ENCODE measurements at regions not wholly inside any gene's neighbourhood (a gene's known extent, or its start where the extent isn't known, plus 50 kb on each side); places are given as distances from the start of the nearest gene placed in this dataset.

GRCh38 chr17:53273126-53273525, 549.6 kb upstream of the KIF2B start:
- FAIRE-seq = no peak
- dilution Hi-C loops (cut with MboI; ENCODE audit: extremely low pct_ligation_motif_present, low sequenced_read_pairs) = no loop called here
- H3K79me2 ChIP-seq (ENCODE audit: control insufficient read depth, insufficient read depth, low read length) = no peaks in the 10 kb centered on the region
- CTCF ChIA-PET = no interaction called here
- no peak overlapping the region for H3K9ac ChIP-seq (replicated peaks; ENCODE audit: extremely low read depth, insufficient read depth, low read length)
- no peaks in the 10 kb centered on the region for H3K36me3 ChIP-seq (ENCODE audit: control insufficient read depth in 2 of 2, extremely low read depth in 1 of 2, insufficient read depth in 2 of 2, low read length in 2 of 2)
- intact Hi-C loops (cut with micrococcal nuclease) = no loop called here
- H3K27ac ChIP-seq (ENCODE audit: insufficient read depth, low read depth, low read length) = no peak overlapping the region
- H3K4me3 ChIP-seq (replicated peaks in 1 of 3; ENCODE audit: insufficient read depth in 1 of 3, low read depth in 1 of 3, low read length in 3 of 3) = no peak overlapping the region
- POLR2A ChIA-PET = no interaction called here
- H3K27me3 ChIP-seq (ENCODE audit: control insufficient read depth in 2 of 2, insufficient read depth in 2 of 2, low read length in 2 of 2) = no peaks in the 10 kb centered on the region
- no peak overlapping the region for H2AFZ ChIP-seq (ENCODE audit: low read depth, low read length)
- no TSS peak for BruUV-seq (replicated peaks)
- DNase-seq (ENCODE audit: low read depth, low spot score) = no peak
- H3K4me2 ChIP-seq (ENCODE audit: insufficient read depth, low read length) = no peak overlapping the region
- H4K20me1 ChIP-seq (replicated peaks; ENCODE audit: control insufficient read depth, extremely low read depth, insufficient read depth, low read length) = no peaks in the 10 kb centered on the region
- TF ChIP-seq FOS (IDR thresholded peaks at IDR 0.05; ENCODE audit: borderline replicate concordance, insufficient read depth, low read length) (no peak), MAX (IDR thresholded peaks at IDR 0.05; ENCODE audit: insufficient read depth, insufficient read length) (no peak), POLR2AphosphoS5 (IDR thresholded peaks at IDR 0.05; ENCODE audit: insufficient read depth, low read depth, low read length) (no peak), POLR2A (IDR thresholded peaks at IDR 0.05; ENCODE audit: low read depth, low read length) (no peak), MYC (IDR thresholded peaks at IDR 0.05; ENCODE audit: low read depth, low read length) (no peak), JUN (IDR thresholded peaks at IDR 0.05; ENCODE audit: borderline replicate concordance, insufficient read depth, insufficient read length, low read depth) (no peak)
- no peaks in the 10 kb centered on the region for H3K4me1 ChIP-seq (ENCODE audit: control insufficient read depth, extremely low read depth, insufficient read depth, low read length)
- H3K9me3 ChIP-seq (replicated peaks; ENCODE audit: control insufficient read depth, insufficient read depth, low read length) = no peaks in the 10 kb centered on the region
- H3K9me1 ChIP-seq (replicated peaks; ENCODE audit: control insufficient read depth, extremely low read depth, insufficient read depth, low read length) = no peaks in the 10 kb centered on the region

DNA sequence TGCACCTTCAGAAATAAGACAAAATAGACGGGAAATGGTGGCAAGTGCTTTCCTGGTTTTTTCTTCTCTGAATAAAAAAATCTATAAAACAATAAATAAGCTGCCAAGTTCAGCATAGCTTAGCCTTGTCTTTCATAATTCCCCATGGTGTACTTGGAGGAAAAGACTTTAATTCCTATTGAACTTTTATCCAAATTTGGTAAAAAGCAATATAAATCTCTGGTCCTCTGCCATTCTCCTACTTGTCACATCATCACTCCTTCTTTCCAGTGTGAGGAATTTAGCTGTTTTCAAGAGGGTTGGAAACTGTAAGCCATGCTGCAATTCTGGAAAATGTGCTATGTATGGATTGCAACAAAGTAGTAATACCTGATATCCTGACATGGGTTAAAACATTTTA, 551.8 kb upstream of the KIF2B start:
- intact Hi-C loops (cut with micrococcal nuclease) (no loop called here), dilution Hi-C loops (cut with MboI; ENCODE audit: extremely low pct_ligation_motif_present, low sequenced_read_pairs) (no loop called here)
- Histone ChIP-seq H3K9me3 (replicated peaks; ENCODE audit: control insufficient read depth, insufficient read depth, low read length) (no peaks in the 10 kb centered on the region), H3K27me3 (ENCODE audit: control insufficient read depth in 2 of 2, insufficient read depth in 2 of 2, low read length in 2 of 2) (no peaks in the 10 kb centered on the region), H2AFZ (ENCODE audit: low read depth, low read length) (no peak overlapping the region), H3K27ac (ENCODE audit: insufficient read depth, low read depth, low read length) (no peak overlapping the region), H3K4me3 (replicated peaks in 1 of 3; ENCODE audit: insufficient read depth in 1 of 3, low read depth in 1 of 3, low read length in 3 of 3) (no peak overlapping the region), H3K9ac (replicated peaks; ENCODE audit: extremely low read depth, insufficient read depth, low read length) (no peak overlapping the region), H3K79me2 (ENCODE audit: control insufficient read depth, insufficient read depth, low read length) (no peaks in the 10 kb centered on the region), H4K20me1 (replicated peaks; ENCODE audit: control insufficient read depth, extremely low read depth, insufficient read depth, low read length) (no peaks in the 10 kb centered on the region), H3K36me3 (ENCODE audit: control insufficient read depth in 2 of 2, extremely low read depth in 1 of 2, insufficient read depth in 2 of 2, low read length in 2 of 2) (no peaks in the 10 kb centered on the region), H3K4me1 (ENCODE audit: control insufficient read depth, extremely low read depth, insufficient read depth, low read length) (no peaks in the 10 kb centered on the region), H3K4me2 (ENCODE audit: insufficient read depth, low read length) (no peak overlapping the region), H3K9me1 (replicated peaks; ENCODE audit: control insufficient read depth, extremely low read depth, insufficient read depth, low read length) (no peaks in the 10 kb centered on the region)
- POLR2A ChIA-PET = no interaction called here
- CTCF ChIA-PET = no interaction called here
- no peak for FAIRE-seq
- TF ChIP-seq MYC (IDR thresholded peaks at IDR 0.05; ENCODE audit: low read depth, low read length) (no peak), GATA2 (IDR thresholded peaks at IDR 0.05; ENCODE audit: insufficient read depth, insufficient read length, low read depth, low read length) (no peak)
- BruUV-seq (replicated peaks) = no TSS peak
- no peak for DNase-seq (ENCODE audit: low read depth, low spot score)
